ENCODE measurements at regions not wholly inside any gene's neighbourhood (a gene's known extent, or its start where the extent isn't known, plus 50 kb on each side); places are given as distances from the start of the nearest gene placed in this dataset.
A peak's percentile ranks its signal among the peaks of the same experiment; 100 is the strongest.

GRCh38 chr6:30806581-30807183 lies 62.3 kb upstream of the IER3 start:
- no peak for DNase-seq
- Mint-ChIP-seq H3K27me3 (ENCODE audit: low read depth in 3 of 3) (peaks cover 0 to 7% (median 7%) of the 10 kb centered on the region in 3 donors), H3K9me3 (peaks cover 0 to 9% (median 5%) of the 10 kb centered on the region in 7 donors), H3K4me1 (peaks cover 42% of the 10 kb centered on the region), H3K36me3 (peaks cover 6 to 10% of the 10 kb centered on the region in 2 donors), H3K27ac (no peak overlapping the region), H3K4me3 (no peak overlapping the region)
- TF ChIP-seq CTCF (IDR thresholded peaks at IDR 0.05): no peak
- Histone ChIP-seq H2AFZ (ENCODE audit: insufficient read depth, low read depth, low read length, poor library complexity, severe bottlenecking) (no peak overlapping the region), H3K27ac (ENCODE audit: low read depth in 1 of 2, low read length in 2 of 2) (no peak overlapping the region), H3K4me3 (replicated peaks in 1 of 3; ENCODE audit: low read depth in 2 of 3, low read length in 3 of 3) (no peak overlapping the region), H3K9me3 (replicated peaks in 1 of 2; ENCODE audit: control insufficient read depth in 1 of 2, insufficient read depth in 1 of 2, low read length in 2 of 2) (peaks cover 0 to 3% of the 10 kb centered on the region in 2 donors), H3K79me2 (ENCODE audit: insufficient read depth, low read length) (no peaks in the 10 kb centered on the region), H3K9ac (ENCODE audit: insufficient read depth, low read length, poor library complexity, severe bottlenecking) (no peak overlapping the region), H3K4me2 (replicated peaks; ENCODE audit: extremely low read depth, low read length, poor library complexity, severe bottlenecking) (no peak overlapping the region), H3K36me3 (replicated peaks in 1 of 2; ENCODE audit: control insufficient read depth in 1 of 2, insufficient read depth in 2 of 2, low read length in 2 of 2) (no peaks in the 10 kb centered on the region), H3K4me1 (ENCODE audit: control insufficient read depth in 1 of 2, insufficient read depth in 2 of 2, low read length in 2 of 2) (peaks cover 20 to 21% of the 10 kb centered on the region in 2 donors), H4K20me1 (ENCODE audit: insufficient read depth, low read length) (no peaks in the 10 kb centered on the region), H3K27me3 (ENCODE audit: control insufficient read depth in 2 of 2, insufficient read depth in 2 of 2, low read length in 2 of 2) (no peaks in the 10 kb centered on the region)
- intact Hi-C loops (cut with micrococcal nuclease): no loop called here
- WGBS (ENCODE audit: insufficient coverage): 72% methylated on average over 7 of the region's 14 CpGs

- Mint-ChIP-seq H3K27me3 (ENCODE audit: low read depth in 3 of 3) (peaks cover 0 to 8% (median 3%) of the 10 kb centered on the region in 3 donors), H3K9me3 (peaks cover 0 to 9% (median 5%) of the 10 kb centered on the region in 7 donors), H3K27ac (peak overlapping the region in 5 of 7 donors; percentile 38 to 91 (median 79)), H3K36me3 (peaks cover 6 to 10% of the 10 kb centered on the region in 2 donors), H3K4me3 (no peak overlapping the region), H3K4me1 (peaks cover 43% of the 10 kb centered on the region)
- Histone ChIP-seq H3K4me2 (replicated peaks; ENCODE audit: extremely low read depth, low read length, poor library complexity, severe bottlenecking) (no peak overlapping the region), H3K27me3 (ENCODE audit: control insufficient read depth in 2 of 2, insufficient read depth in 2 of 2, low read length in 2 of 2) (no peaks in the 10 kb centered on the region), H2AFZ (ENCODE audit: insufficient read depth, low read depth, low read length, poor library complexity, severe bottlenecking) (peak overlapping the region; percentile 41), H3K36me3 (replicated peaks in 1 of 2; ENCODE audit: control insufficient read depth in 1 of 2, insufficient read depth in 2 of 2, low read length in 2 of 2) (no peaks in the 10 kb centered on the region), H3K4me3 (replicated peaks in 1 of 3; ENCODE audit: low read depth in 2 of 3, low read length in 3 of 3) (peak overlapping the region in 1 of 3 experiments; percentile 38), H3K9me3 (replicated peaks in 1 of 2; ENCODE audit: control insufficient read depth in 1 of 2, insufficient read depth in 1 of 2, low read length in 2 of 2) (peaks cover 0 to 3% of the 10 kb centered on the region in 2 donors), H4K20me1 (ENCODE audit: insufficient read depth, low read length) (no peaks in the 10 kb centered on the region), H3K79me2 (ENCODE audit: insufficient read depth, low read length) (no peaks in the 10 kb centered on the region), H3K27ac (ENCODE audit: low read depth in 1 of 2, low read length in 2 of 2) (peak overlapping the region in 1 of 2 donors; percentile 51), H3K9ac (ENCODE audit: insufficient read depth, low read length, poor library complexity, severe bottlenecking) (no peak overlapping the region), H3K4me1 (ENCODE audit: control insufficient read depth in 1 of 2, insufficient read depth in 2 of 2, low read length in 2 of 2) (peaks cover 21% of the 10 kb centered on the region in 2 donors)
- no CpG with 5 or more reads among the region's 1 CpG for WGBS (ENCODE audit: insufficient coverage)
- DNase-seq: no peak
- TF ChIP-seq CTCF (IDR thresholded peaks at IDR 0.05): no peak
- intact Hi-C loops (cut with micrococcal nuclease): no loop called here
Measured at GRCh38 chr6:30804333-30804732, 60.0 kb upstream of the IER3 start.

All from CD14-positive monocyte (primary cell).